H1 (cell line): ENCODE measurements at regions not wholly inside any gene's neighbourhood (a gene's known extent, or its start where the extent isn't known, plus 50 kb on each side); places are given as distances from the start of the nearest gene placed in this dataset.

Source experiments
- CTCF ChIA-PET: fragments of 300-600 bp; sonication (Branson Sonifier 250); formaldehyde crosslinking; loops from one replicate; lab custom pipeline; 2021; ENCODE audit not compliant: partially characterized antibody; lab: Charles Lee
- POLR2A ChIA-PET: fragments of 300-600 bp; sonication (Branson Sonifier 250); formaldehyde crosslinking; loops from one replicate; lab custom pipeline; 2021; ENCODE audit warnings: inconsistent platforms; ENCODE audit not compliant: partially characterized antibody; lab: Charles Lee
- DNase-seq, 2 experiments: peaks; one replicate each; pipeline versions ENCODE4 v3.0.0 to v3.0.0-alpha.2; 2010 to 2022; ENCODE audit warnings: low spot score in 2 of 2, low read depth in 1 of 2, mixed read lengths in 1 of 2
- FAIRE-seq: peaks from 2 replicates; lab custom pipeline; 2011; peaks lifted over from hg19 to GRCh38; lab: Jason Lieb, UNC
- H2AFZ ChIP-seq: 2 replicates; pipeline ENCODE4 v1.8.1; 2012; ENCODE audit warnings: low read length, inconsistent platforms
- H2AK5ac ChIP-seq: 2 replicates; pipeline ENCODE4 v1.6.1; 2013; ENCODE audit warnings: low read depth, low read length
- H2BK120ac ChIP-seq: replicated peaks from 2 replicates; pipeline ENCODE3; 2013; ENCODE audit warnings: low read depth, low read length, inconsistent platforms
- H2BK12ac ChIP-seq: 2 replicates; pipeline ENCODE4 v1.6.1; 2013; ENCODE audit warnings: low read depth, low read length
- H2BK15ac ChIP-seq: 2 replicates; pipeline ENCODE4 v1.6.1; 2013; ENCODE audit warnings: low read length
- H2BK20ac ChIP-seq: 2 replicates; pipeline ENCODE4 v1.6.1; 2013; ENCODE audit warnings: low read length
- H2BK5ac ChIP-seq: 2 replicates; pipeline ENCODE4 v1.6.1; 2013; ENCODE audit warnings: low read depth, low read length
- H3K14ac ChIP-seq: 2 replicates; pipeline ENCODE4 v1.6.1; 2013; ENCODE audit warnings: inconsistent platforms; ENCODE audit not compliant: insufficient read length
- H3K18ac ChIP-seq: 2 replicates; pipeline ENCODE4 v1.6.1; 2013; ENCODE audit warnings: low read length; ENCODE audit errors: extremely low read depth
- H3K23ac ChIP-seq: 2 replicates; pipeline ENCODE4 v1.6.1; 2013; ENCODE audit warnings: inconsistent platforms; ENCODE audit not compliant: insufficient read length
- H3K23me2 ChIP-seq: 2 replicates; pipeline ENCODE4 v1.6.1; 2013; ENCODE audit warnings: low read depth, low read length
- H3K27ac ChIP-seq: 2 replicates; pipeline ENCODE4 v1.6.1; 2011; ENCODE audit warnings: low read depth, low read length, inconsistent platforms
- H3K27me3 ChIP-seq, 4 experiments: replicated peaks in 1 of 4; 1 replicate in 1 of 4; 2 replicates in 3 of 4; pipeline versions ENCODE4 v1.6.1 to v1.8.1; 2011 to 2013; ENCODE audit warnings: low read length in 3 of 4, mild to moderate bottlenecking in 3 of 4, inconsistent platforms in 2 of 4, mixed read lengths in 2 of 4, moderate library complexity in 1 of 4; ENCODE audit not compliant: control insufficient read depth in 3 of 4, insufficient read depth in 3 of 4; ENCODE audit errors: extremely low read depth in 1 of 4
- H3K36me3 ChIP-seq, 4 experiments: 2 replicates each; pipeline versions ENCODE4 v1.6.1 to v1.8.1; 2011 to 2013; ENCODE audit warnings: mild to moderate bottlenecking in 4 of 4, low read length in 3 of 4, moderate library complexity in 2 of 4, control low read depth in 1 of 4, inconsistent platforms in 1 of 4; ENCODE audit not compliant: insufficient read depth in 4 of 4, control insufficient read depth in 2 of 4
- H3K4ac ChIP-seq: replicated peaks from 2 replicates; pipeline ENCODE3; 2013; ENCODE audit warnings: low read length, low read depth, mixed read lengths, inconsistent platforms; ENCODE audit not compliant: insufficient read length
- H3K4me1 ChIP-seq, 4 experiments: replicated peaks in 1 of 4; 1 replicate in 1 of 4; 2 replicates in 3 of 4; pipeline versions ENCODE4 v1.6.1 to v1.8.1; 2011 to 2013; ENCODE audit warnings: low read length in 3 of 4, inconsistent platforms in 2 of 4, mixed read lengths in 1 of 4; ENCODE audit not compliant: insufficient read depth in 4 of 4, control insufficient read depth in 3 of 4
- H3K4me2 ChIP-seq, 2 experiments: 2 replicates each; pipeline versions ENCODE4 v1.6.1 to v1.8.1; 2011 to 2013; ENCODE audit warnings: low read depth in 2 of 2, low read length in 2 of 2, control low read depth in 1 of 2, inconsistent platforms in 1 of 2, mild to moderate bottlenecking in 1 of 2; ENCODE audit not compliant: insufficient read depth in 1 of 2
- H3K4me3 ChIP-seq, 4 experiments: fragments of 200-600, 300-600 bp in 1 of 4; sonication (generic), shearing (Covaris generic), sonication (Bioruptor Twin) in 1 of 4; 2 replicates each; pipeline versions ENCODE4 v1.5.1 to v1.8.1; 2011 to 2016; ENCODE audit warnings: low read length in 4 of 4, low read depth in 3 of 4, control low read depth in 2 of 4, inconsistent platforms in 2 of 4, mild to moderate bottlenecking in 2 of 4, mixed read lengths in 1 of 4, moderate library complexity in 1 of 4; ENCODE audit not compliant: insufficient read depth in 2 of 4; ENCODE audit errors: extremely low read depth in 1 of 4
- H3K56ac ChIP-seq: replicated peaks from 2 replicates; pipeline ENCODE3; 2013; ENCODE audit warnings: low read depth, mild to moderate bottlenecking, mixed read lengths, low read length, inconsistent platforms; ENCODE audit not compliant: insufficient read length
- H3K79me1 ChIP-seq: 2 replicates; pipeline ENCODE4 v1.6.1; 2013; ENCODE audit warnings: low read depth, low read length, control low read depth
- H3K79me2 ChIP-seq, 2 experiments: 2 replicates each; pipeline versions ENCODE4 v1.6.1 to v1.8.1; 2012 to 2013; ENCODE audit warnings: low read length in 2 of 2, mild to moderate bottlenecking in 2 of 2, inconsistent platforms in 1 of 2; ENCODE audit not compliant: insufficient read depth in 2 of 2, control insufficient read depth in 1 of 2
- H3K9ac ChIP-seq, 4 experiments: replicated peaks in 1 of 4; 1 replicate in 1 of 4; 2 replicates in 3 of 4; pipeline versions ENCODE4 v1.6.1 to v1.8.1; 2011 to 2013; ENCODE audit warnings: low read depth in 3 of 4, low read length in 3 of 4, control low read depth in 2 of 4, mild to moderate bottlenecking in 2 of 4, moderate library complexity in 2 of 4, inconsistent platforms in 1 of 4; ENCODE audit errors: extremely low read depth in 1 of 4
- H3K9me3 ChIP-seq, 2 experiments: 2 replicates each; pipeline versions ENCODE4 v1.6.1 to v1.8.1; 2012 to 2013; ENCODE audit warnings: mild to moderate bottlenecking in 2 of 2, moderate library complexity in 2 of 2, control low read depth in 1 of 2, inconsistent platforms in 1 of 2, low read depth in 1 of 2, low read length in 1 of 2, mixed read lengths in 1 of 2; ENCODE audit not compliant: insufficient read depth in 2 of 2
- H4K20me1 ChIP-seq, 2 experiments: replicated peaks in 1 of 2; 2 replicates each; pipeline versions ENCODE3 to v1.8.1; 2011 to 2013; ENCODE audit warnings: inconsistent platforms in 2 of 2, low read length in 2 of 2, mild to moderate bottlenecking in 1 of 2; ENCODE audit not compliant: insufficient read depth in 2 of 2, control insufficient read depth in 1 of 2
- H4K5ac ChIP-seq: 2 replicates; pipeline ENCODE4 v1.6.1; 2013; ENCODE audit warnings: low read length, low read depth, mixed read lengths, inconsistent platforms; ENCODE audit not compliant: insufficient read length
- H4K8ac ChIP-seq: 2 replicates; pipeline ENCODE4 v1.8.0; 2013; ENCODE audit warnings: mild to moderate bottlenecking, moderate library complexity, low read length, inconsistent platforms; ENCODE audit not compliant: insufficient read depth; ENCODE audit errors: extremely low read depth
- H4K91ac ChIP-seq: replicated peaks from 2 replicates; pipeline ENCODE3; 2013; ENCODE audit warnings: low read length, mixed read lengths, inconsistent platforms; ENCODE audit not compliant: insufficient read length
- ASH2L ChIP-seq: fragments of 200-600, 300-600 bp; sonication (generic); IDR thresholded peaks from one replicate; pipeline ENCODE4 v1.7.1; 2017; ENCODE audit warnings: low read length
- BRCA1 ChIP-seq: IDR thresholded peaks from 2 replicates; pipeline ENCODE4 v1.6.1; 2012; ENCODE audit warnings: low read depth, low read length, improper control_type of control experiment
- CBX8 ChIP-seq: fragments of 300-800, 300-1000 bp; sonication (generic); IDR thresholded peaks from 2 replicates; pipeline ENCODE4 v1.7.1; 2016; ENCODE audit warnings: low read depth, low read length, borderline replicate concordance
- CHD1 ChIP-seq: IDR thresholded peaks from 2 replicates; pipeline ENCODE4 v1.6.1; 2012; ENCODE audit warnings: low read depth, low read length, improper control_type of control experiment
- CHD2 ChIP-seq: IDR thresholded peaks from 2 replicates; pipeline ENCODE4 v1.6.1; 2012; ENCODE audit warnings: low read length, improper control_type of control experiment
- EZH2 ChIP-seq: fragments of 200-600 bp; sonication (generic); IDR thresholded peaks from 2 replicates; pipeline ENCODE4 v1.7.1; 2012; ENCODE audit warnings: low read depth, mild to moderate bottlenecking, moderate library complexity, low read length, inconsistent platforms; ENCODE audit not compliant: severe bottlenecking
- GABPA ChIP-seq: IDR thresholded peaks from 2 replicates; pipeline ENCODE4 v1.6.1; 2011; ENCODE audit warnings: mild to moderate bottlenecking, low read length, moderate library complexity, borderline replicate concordance; ENCODE audit not compliant: insufficient read depth
- KDM5A ChIP-seq: fragments of 200-600 bp; IDR thresholded peaks from 2 replicates; pipeline ENCODE4 v1.7.1; 2012; ENCODE audit warnings: mild to moderate bottlenecking, low read length, inconsistent platforms, mixed read lengths
- MAFK ChIP-seq: IDR thresholded peaks from 2 replicates; pipeline ENCODE4 v1.6.1; 2012; ENCODE audit warnings: low read depth, mild to moderate bottlenecking, improper control_type of control experiment, low read length
- SIX5 ChIP-seq: IDR thresholded peaks from 2 replicates; pipeline ENCODE4 v1.6.1; 2011; ENCODE audit warnings: mild to moderate bottlenecking, low read depth, low read length
- SRF ChIP-seq: IDR thresholded peaks from 2 replicates; pipeline ENCODE4 v1.6.1; 2011; ENCODE audit warnings: mild to moderate bottlenecking, low read depth, low read length, moderate library complexity
- SUZ12 ChIP-seq: fragments of 200-600 bp; sonication (generic); IDR thresholded peaks from 2 replicates; pipeline ENCODE4 v1.6.1; 2012; ENCODE audit warnings: mild to moderate bottlenecking, inconsistent platforms, low read length, moderate library complexity, mixed read lengths
- TAF1 ChIP-seq: IDR thresholded peaks from 2 replicates; pipeline ENCODE4 v1.6.1; 2011; ENCODE audit warnings: mild to moderate bottlenecking, low read depth, low read length
- TBP ChIP-seq: IDR thresholded peaks from 2 replicates; pipeline ENCODE4 v1.6.1; 2011; ENCODE audit warnings: low read depth, low read length, improper control_type of control experiment
- YY1 ChIP-seq: IDR thresholded peaks from 2 replicates; pipeline ENCODE4 v1.6.1; 2011; ENCODE audit warnings: low read depth, mild to moderate bottlenecking, low read length
- WGBS, 2 experiments: shearing (Covaris generic) in 1 of 2; methylation state at CpG; one replicate each; pipeline versions ENCODE4 v1.1.6 to v1.1.7; 2013 to 2015; ENCODE audit warnings: low lambda C conversion rate in 2 of 2, mixed read lengths in 2 of 2, inconsistent platforms in 1 of 2, low coverage in 1 of 2, missing lambda C conversion rate in 1 of 2; ENCODE audit not compliant: insufficient replicate concordance in 2 of 2, insufficient coverage in 1 of 2, insufficient read length in 1 of 2; ENCODE audit errors: extremely low coverage in 1 of 2, missing lambda C conversion rate in 1 of 2; 5-methylcytosine and 5-hydroxymethylcytosine counted together

DNA sequence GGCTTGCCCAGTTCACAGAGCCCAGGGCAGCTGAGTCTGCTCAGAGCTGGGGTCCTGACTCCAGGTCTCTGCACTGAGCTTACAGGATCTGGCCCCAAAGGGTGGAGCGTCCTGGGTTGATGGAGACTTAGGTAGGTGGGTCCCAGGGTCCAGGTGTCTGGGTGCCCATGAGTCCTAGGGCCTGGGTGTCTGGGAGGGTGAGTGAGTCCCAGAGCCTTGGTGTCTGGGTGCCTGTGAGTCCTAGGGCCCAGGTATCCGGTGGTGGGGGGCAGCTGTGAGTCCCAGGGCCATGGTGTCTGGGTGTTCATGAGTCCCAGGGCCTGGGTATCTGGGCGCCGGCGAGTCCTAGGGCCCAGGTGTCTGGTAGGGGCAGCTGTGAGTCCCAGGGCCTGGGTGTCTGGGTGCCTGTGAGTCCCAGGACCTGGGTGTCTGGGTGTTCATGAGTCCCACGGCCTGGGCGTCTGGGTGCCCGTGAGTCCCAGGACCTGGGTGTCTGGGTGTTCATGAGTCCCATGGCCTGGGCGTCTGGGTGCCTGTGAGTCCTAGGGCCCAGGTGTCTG, 1505.6 kb downstream of the BRD1 start:
- H3K4ac ChIP-seq, result no peak overlapping the region

More for the DNA sequence above, 1505.6 kb downstream of the BRD1 start:
- Histone ChIP-seq H4K20me1 (no peaks in the 10 kb centered on the region), H3K27me3 (no peaks in the 10 kb centered on the region; a peak in 1 of 7 replicates), H3K23me2 (no peaks in the 10 kb centered on the region), H3K27ac (no peak overlapping the region), H2AK5ac (no peak overlapping the region), H3K4me2 (no peak overlapping the region), H2AFZ (no peak overlapping the region), H4K91ac (no peak overlapping the region), H2BK20ac (no peak overlapping the region), H3K9me3 (peaks cover 0 to 2% of the 10 kb centered on the region in 2 experiments; a peak in 1 of 4 replicates), H3K79me1 (no peaks in the 10 kb centered on the region), H3K79me2 (no peaks in the 10 kb centered on the region), H3K4me1 (peaks cover 0 to 4% (median 0%) of the 10 kb centered on the region in 4 experiments; a peak in 1 of 7 replicates), H2BK120ac (no peak overlapping the region), H3K18ac (no peak overlapping the region; the same call in 1 of the 2 replicates), H4K5ac (no peak overlapping the region), H4K8ac (peak overlapping the region; percentile 29; the same call in 1 of the 2 replicates), H3K36me3 (no peaks in the 10 kb centered on the region), H3K4me3 (no peak overlapping the region), H2BK5ac (no peak overlapping the region), H2BK15ac (no peak overlapping the region), H3K56ac (no peak overlapping the region), H3K9ac (no peak overlapping the region), H3K23ac (no peak overlapping the region), H2BK12ac (no peak overlapping the region), H3K14ac (no peak overlapping the region)
- ChIA-PET CTCF (interaction anchor here (0.8 to 1.0 kb wide), 2 partner anchors 8 to 12 kb away, joined by 3 read pairs; no protein-coding TSS in a partner anchor), POLR2A (no interaction called here)
- DNase-seq (no peak), FAIRE-seq (no peak)
- WGBS, 2 experiments, result 80% methylated on average over 8 of the region's 9 CpGs; no CpG with 5 or more reads in 1 of the 2 experiments
- TF ChIP-seq TBP (no peak), CHD1 (no peak), KDM5A (no peak), SIX5 (no peak), EZH2 (no peak), GABPA (no peak), MAFK (no peak), BRCA1 (no peak), CHD2 (no peak), ASH2L (no peak), TAF1 (no peak), SRF (no peak), SUZ12 (no peak), YY1 (no peak), CBX8 (no peak)
